ENCODE measurements at regions not wholly inside any gene's neighbourhood (a gene's known extent, or its start where the extent isn't known, plus 50 kb on each side); places are given as distances from the start of the nearest gene placed in this dataset.

- Mint-ChIP-seq H3K27ac (no peak overlapping the region), H3K4me1 (ENCODE audit: low read depth) (0 out of 2 replicates have a peak, but pooled peaks cover 5% of the 10 kb centered on the region), H3K27me3 (ENCODE audit: insufficient read depth) (peaks cover 5% of the 10 kb centered on the region; the same call in 1 of the 2 replicates), H3K9me3 (no peaks in the 10 kb centered on the region), H3K36me3 (ENCODE audit: low read depth) (no peaks in the 10 kb centered on the region), H3K4me3 (no peak overlapping the region)
- TF ChIP-seq CTCF (IDR thresholded peaks at IDR 0.05), result no peak
- DNase-seq, result no peak
Measured at GRCh38 chr4:187714957-187715356, 280.6 kb upstream of the ZFP42 start.

GRCh38 chr4:187715466-187715865 lies 280.1 kb upstream of the ZFP42 start:
- H3K27ac Mint-ChIP-seq, result no peak overlapping the region
- H3K27me3 Mint-ChIP-seq (ENCODE audit: insufficient read depth), result peaks cover 5% of the 10 kb centered on the region; the same call in 1 of the 2 replicates
- DNase-seq, result no peak
- TF ChIP-seq CTCF (IDR thresholded peaks at IDR 0.05), result no peak
- H3K4me3 Mint-ChIP-seq, result no peak overlapping the region
- no peaks in the 10 kb centered on the region for H3K36me3 Mint-ChIP-seq (ENCODE audit: low read depth)
- H3K4me1 Mint-ChIP-seq (ENCODE audit: low read depth), result 0 out of 2 replicates have a peak, but pooled peaks cover 5% of the 10 kb centered on the region
- H3K9me3 Mint-ChIP-seq, result no peaks in the 10 kb centered on the region

- no peak for DNase-seq
- no peaks in the 10 kb centered on the region for H3K4me1 Mint-ChIP-seq (ENCODE audit: low read depth)
- peaks cover 5% of the 10 kb centered on the region; the same call in 1 of the 2 replicates for H3K27me3 Mint-ChIP-seq (ENCODE audit: insufficient read depth)
- H3K9me3 Mint-ChIP-seq, result no peaks in the 10 kb centered on the region; the same call in 1 of the 2 replicates
- H3K36me3 Mint-ChIP-seq (ENCODE audit: low read depth), result no peaks in the 10 kb centered on the region
- H3K27ac Mint-ChIP-seq, result no peak overlapping the region
- no peak for TF ChIP-seq CTCF (IDR thresholded peaks at IDR 0.05)
- no peak overlapping the region for H3K4me3 Mint-ChIP-seq
Measured at GRCh38 chr4:187724456-187724855, 271.1 kb upstream of the ZFP42 start.

GRCh38 chr4:187726485-187726884 lies 269.1 kb upstream of the ZFP42 start:
- TF ChIP-seq CTCF (IDR thresholded peaks at IDR 0.05), result no peak

GRCh38 chr4:187732524-187732923 lies 263.0 kb upstream of the ZFP42 start:
- Mint-ChIP-seq H3K4me1 (ENCODE audit: low read depth) (peaks cover 17% of the 10 kb centered on the region), H3K9me3 (peaks cover 22% of the 10 kb centered on the region), H3K36me3 (ENCODE audit: low read depth) (peaks cover 8% of the 10 kb centered on the region), H3K27me3 (ENCODE audit: insufficient read depth) (peaks cover 5% of the 10 kb centered on the region; the same call in 1 of the 2 replicates), H3K27ac (no peak overlapping the region), H3K4me3 (no peak overlapping the region)
- peak; percentile 12 for DNase-seq
- no peak for TF ChIP-seq CTCF (IDR thresholded peaks at IDR 0.05)

More at GRCh38 chr4:187726485-187726884, 269.1 kb upstream of the ZFP42 start:
- Mint-ChIP-seq H3K27me3 (ENCODE audit: insufficient read depth) (peaks cover 5% of the 10 kb centered on the region; the same call in 1 of the 2 replicates), H3K36me3 (ENCODE audit: low read depth) (peaks cover 8% of the 10 kb centered on the region), H3K9me3 (peaks cover 20% of the 10 kb centered on the region), H3K4me1 (ENCODE audit: low read depth) (no peaks in the 10 kb centered on the region), H3K27ac (no peak overlapping the region), H3K4me3 (no peak overlapping the region; the same call in 1 of the 2 replicates)
- no peak for DNase-seq

Data from HFFc6 (cell line).